ENCODE measurements at regions not wholly inside any gene's neighbourhood (a gene's known extent, or its start where the extent isn't known, plus 50 kb on each side); places are given as distances from the start of the nearest gene placed in this dataset.

- Histone ChIP-seq H3K36me3 (ENCODE audit: insufficient read depth, low read length) (no peaks in the 10 kb centered on the region), H3K9ac (ENCODE audit: low read length) (peak overlapping the region; percentile 92), H2AFZ (ENCODE audit: low read length) (no peak overlapping the region), H3K9me2 (ENCODE audit: low read depth, low read length) (no peaks in the 10 kb centered on the region), H3K4me1 (ENCODE audit: insufficient read depth, low read length, severe bottlenecking) (peaks cover 98% of the 10 kb centered on the region), H3K79me2 (ENCODE audit: insufficient read depth, low read length) (peaks cover 16% of the 10 kb centered on the region; the same call in 1 of the 2 replicates), H3K4me3 (ENCODE audit: low read depth, low read length, poor library complexity, severe bottlenecking) (peak overlapping the region; percentile 67), H4K20me1 (ENCODE audit: insufficient read depth, low read length) (no peaks in the 10 kb centered on the region), H3K4me2 (ENCODE audit: low read length) (peak overlapping the region; percentile 84), H3K27me3 (ENCODE audit: insufficient read depth, low read length) (no peaks in the 10 kb centered on the region), H3F3A (ENCODE audit: insufficient read depth, low read length) (peaks cover 9% of the 10 kb centered on the region; the same call in 1 of the 2 replicates), H3K27ac (ENCODE audit: low read depth, low read length, poor library complexity, severe bottlenecking) (peak overlapping the region; percentile 99), H3K9me3 (ENCODE audit: low read length) (no peaks in the 10 kb centered on the region; the same call in 1 of the 2 replicates)
- TF ChIP-seq, protein P1, sequence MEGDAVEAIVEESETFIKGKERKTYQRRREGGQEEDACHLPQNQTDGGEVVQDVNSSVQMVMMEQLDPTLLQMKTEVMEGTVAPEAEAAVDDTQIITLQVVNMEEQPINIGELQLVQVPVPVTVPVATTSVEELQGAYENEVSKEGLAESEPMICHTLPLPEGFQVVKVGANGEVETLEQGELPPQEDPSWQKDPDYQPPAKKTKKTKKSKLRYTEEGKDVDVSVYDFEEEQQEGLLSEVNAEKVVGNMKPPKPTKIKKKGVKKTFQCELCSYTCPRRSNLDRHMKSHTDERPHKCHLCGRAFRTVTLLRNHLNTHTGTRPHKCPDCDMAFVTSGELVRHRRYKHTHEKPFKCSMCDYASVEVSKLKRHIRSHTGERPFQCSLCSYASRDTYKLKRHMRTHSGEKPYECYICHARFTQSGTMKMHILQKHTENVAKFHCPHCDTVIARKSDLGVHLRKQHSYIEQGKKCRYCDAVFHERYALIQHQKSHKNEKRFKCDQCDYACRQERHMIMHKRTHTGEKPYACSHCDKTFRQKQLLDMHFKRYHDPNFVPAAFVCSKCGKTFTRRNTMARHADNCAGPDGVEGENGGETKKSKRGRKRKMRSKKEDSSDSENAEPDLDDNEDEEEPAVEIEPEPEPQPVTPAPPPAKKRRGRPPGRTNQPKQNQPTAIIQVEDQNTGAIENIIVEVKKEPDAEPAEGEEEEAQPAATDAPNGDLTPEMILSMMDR (IDR thresholded peaks at IDR 0.05; ENCODE audit: low read length), result no peak
- no peak for TF ChIP-seq EZH2 (IDR thresholded peaks at IDR 0.05; ENCODE audit: borderline replicate concordance, low read length)
These were observed 166.1 kb upstream of the ZNF521 start for GRCh38 chr18:25517881-25518715.

- peak overlapping the region; percentile 84 for H3K4me2 ChIP-seq (ENCODE audit: low read length)
- H3K4me1 ChIP-seq (ENCODE audit: insufficient read depth, low read length, severe bottlenecking), result peaks cover 99% of the 10 kb centered on the region
- H3K9me3 ChIP-seq (ENCODE audit: low read length), result no peaks in the 10 kb centered on the region
- H3F3A ChIP-seq (ENCODE audit: insufficient read depth, low read length), result peaks cover 9% of the 10 kb centered on the region; the same call in 1 of the 2 replicates
- no peaks in the 10 kb centered on the region for H3K9me2 ChIP-seq (ENCODE audit: low read depth, low read length)
- no peak overlapping the region for H2AFZ ChIP-seq (ENCODE audit: low read length)
- H4K20me1 ChIP-seq (ENCODE audit: insufficient read depth, low read length), result no peaks in the 10 kb centered on the region
- TF ChIP-seq EZH2 (IDR thresholded peaks at IDR 0.05; ENCODE audit: borderline replicate concordance, low read length), result no peak
- TF ChIP-seq, protein P1 (IDR thresholded peaks at IDR 0.05; ENCODE audit: low read length), result no peak
- peak overlapping the region; percentile 99 for H3K27ac ChIP-seq (ENCODE audit: low read depth, low read length, poor library complexity, severe bottlenecking)
- H3K27me3 ChIP-seq (ENCODE audit: insufficient read depth, low read length), result no peaks in the 10 kb centered on the region
- peaks cover 16% of the 10 kb centered on the region; the same call in 1 of the 2 replicates for H3K79me2 ChIP-seq (ENCODE audit: insufficient read depth, low read length)
- peak overlapping the region; percentile 67 for H3K4me3 ChIP-seq (ENCODE audit: low read depth, low read length, poor library complexity, severe bottlenecking)
- peaks cover 7% of the 10 kb centered on the region; the same call in 1 of the 2 replicates for H3K36me3 ChIP-seq (ENCODE audit: insufficient read depth, low read length)
- H3K9ac ChIP-seq (ENCODE audit: low read length), result peak overlapping the region; percentile 92
These were observed 165.0 kb upstream of the ZNF521 start for GRCh38 chr18:25516747-25517498.

DNA sequence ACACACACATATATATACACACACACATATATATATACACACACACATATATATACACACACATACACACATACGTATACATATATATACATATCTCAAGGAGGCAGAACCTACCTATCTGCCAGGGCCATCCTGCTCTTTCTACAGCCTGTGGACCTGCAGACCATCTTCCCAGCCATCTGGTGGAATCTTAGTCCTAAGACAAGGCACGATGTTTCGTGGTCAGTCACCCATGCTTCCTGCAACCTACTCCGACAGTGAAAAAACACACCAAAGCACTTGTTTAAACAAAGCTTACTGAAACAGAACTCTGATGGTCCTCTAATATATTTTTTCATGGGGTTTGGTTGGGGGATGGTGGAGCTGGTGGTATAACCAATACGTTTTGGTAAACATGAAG, 164.2 kb upstream of the ZNF521 start:
- H2AFZ ChIP-seq (ENCODE audit: low read length), result no peak overlapping the region
- peaks cover 16% of the 10 kb centered on the region; the same call in 1 of the 2 replicates for H3K79me2 ChIP-seq (ENCODE audit: insufficient read depth, low read length)
- peak overlapping the region; percentile 92 for H3K9ac ChIP-seq (ENCODE audit: low read length)
- TF ChIP-seq EZH2 (IDR thresholded peaks at IDR 0.05; ENCODE audit: borderline replicate concordance, low read length), result no peak
- TF ChIP-seq, protein P1 (IDR thresholded peaks at IDR 0.05; ENCODE audit: low read length), result no peak
- H3K36me3 ChIP-seq (ENCODE audit: insufficient read depth, low read length), result peaks cover 7% of the 10 kb centered on the region; the same call in 1 of the 2 replicates
- H3K27ac ChIP-seq (ENCODE audit: low read depth, low read length, poor library complexity, severe bottlenecking), result peak overlapping the region; percentile 99
- no peaks in the 10 kb centered on the region for H3K27me3 ChIP-seq (ENCODE audit: insufficient read depth, low read length)
- H3K4me3 ChIP-seq (ENCODE audit: low read depth, low read length, poor library complexity, severe bottlenecking), result peak overlapping the region; percentile 67
- no peaks in the 10 kb centered on the region for H4K20me1 ChIP-seq (ENCODE audit: insufficient read depth, low read length)
- H3K4me2 ChIP-seq (ENCODE audit: low read length), result peak overlapping the region; percentile 84
- H3F3A ChIP-seq (ENCODE audit: insufficient read depth, low read length), result peaks cover 9% of the 10 kb centered on the region; the same call in 1 of the 2 replicates
- peaks cover 100% of the 10 kb centered on the region for H3K4me1 ChIP-seq (ENCODE audit: insufficient read depth, low read length, severe bottlenecking)
- no peaks in the 10 kb centered on the region for H3K9me3 ChIP-seq (ENCODE audit: low read length)
- H3K9me2 ChIP-seq (ENCODE audit: low read depth, low read length), result no peaks in the 10 kb centered on the region

All from OCI-LY1 (cell line).